ENCODE measurements at regions not wholly inside any gene's neighbourhood (a gene's known extent, or its start where the extent isn't known, plus 50 kb on each side); places are given as distances from the start of the nearest gene placed in this dataset.

GRCh38 chr7:26051021-26051420 is 101.0 kb upstream of the NFE2L3 start:
- TF ChIP-seq POLR2A (IDR thresholded peaks at IDR 0.05) (no peak), CTCF (IDR thresholded peaks at IDR 0.05) (no peak)
